Activated CD8-positive, alpha-beta T cell treated with anti-CD3 and anti-CD28 coated beads for 36 hours (primary cell): ENCODE measurements at regions not wholly inside any gene's neighbourhood (a gene's known extent, or its start where the extent isn't known, plus 50 kb on each side); places are given as distances from the start of the nearest gene placed in this dataset.

ENCODE experiments used
- ATAC-seq: fragments of 200-7000 bp; cut with Tn5 transposase; one replicate; pipeline ENCODE4 v1.10.0; 2021; ENCODE audit warnings: mild to moderate bottlenecking, moderate library complexity
- CTCF ChIA-PET: fragments of 350-600 bp; sonication (Branson Sonifier 250); formaldehyde crosslinking; loops from one replicate; lab custom pipeline; 2021; ENCODE audit warnings: antibody characterized with exemption; lab: Charles Lee
- POLR2A ChIA-PET: fragments of 350-600 bp; sonication (Branson Sonifier 250); formaldehyde crosslinking; loops from one replicate; lab custom pipeline; 2021; ENCODE audit warnings: antibody characterized with exemption; lab: Charles Lee
- DNase-seq: peaks from one replicate; pipeline ENCODE4 v3.0.0-alpha.2; 2020
- H3K27ac Mint-ChIP-seq: one replicate; pipeline ENCODE4 v1.8.0; 2021; ENCODE audit warnings: mild to moderate bottlenecking, mixed read lengths
- H3K27me3 Mint-ChIP-seq: one replicate; pipeline ENCODE4 v1.8.0; 2021; ENCODE audit warnings: mixed read lengths
- H3K36me3 Mint-ChIP-seq: one replicate; pipeline ENCODE4 v1.8.0; 2021; ENCODE audit warnings: low read depth, mixed read lengths
- H3K4me1 Mint-ChIP-seq: one replicate; pipeline ENCODE4 v1.8.0; 2021; ENCODE audit warnings: low read depth, mixed read lengths
- H3K4me3 Mint-ChIP-seq: one replicate; pipeline ENCODE4 v1.8.0; 2021; ENCODE audit warnings: mild to moderate bottlenecking, moderate library complexity, mixed read lengths
- H3K9me3 Mint-ChIP-seq: one replicate; pipeline ENCODE4 v1.8.0; 2021; ENCODE audit warnings: mixed read lengths
- CTCF ChIP-seq: fragments of 200-600 bp; IDR thresholded peaks from one replicate; pipeline ENCODE4 v1.8.0; 2022; ENCODE audit warnings: antibody characterized with exemption, mild to moderate bottlenecking
- intact Hi-C: fragments of 100-400 bp; cut with micrococcal nuclease; formaldehyde crosslinking; loops from one replicate; pipeline ENCODE4 v1.10.0; 2022

- H3K4me1 Mint-ChIP-seq: no peaks in the 10 kb centered on the region
- TF ChIP-seq CTCF: no peak
- CTCF ChIA-PET: no interaction called here
- DNase-seq: no peak
- ATAC-seq: no peak
- intact Hi-C loops: no loop called here
- POLR2A ChIA-PET: no interaction called here
- peaks cover 2% of the 10 kb centered on the region for H3K27me3 Mint-ChIP-seq
- no peak overlapping the region for H3K4me3 Mint-ChIP-seq
- H3K27ac Mint-ChIP-seq: no peak overlapping the region
- H3K9me3 Mint-ChIP-seq: no peaks in the 10 kb centered on the region
- H3K36me3 Mint-ChIP-seq: no peaks in the 10 kb centered on the region
Observed at GRCh38 chr7:12982178-12982577, 294.7 kb downstream of the ARL4A start.

GRCh38 chr7:12984117-12984516 lies 296.7 kb downstream of the ARL4A start:
- no peaks in the 10 kb centered on the region for H3K4me1 Mint-ChIP-seq
- H3K4me3 Mint-ChIP-seq: no peak overlapping the region

GRCh38 chr7:12985228-12985627 lies 297.8 kb downstream of the ARL4A start:
- H3K27ac Mint-ChIP-seq: no peak overlapping the region
- H3K4me1 Mint-ChIP-seq: no peaks in the 10 kb centered on the region
- ChIA-PET POLR2A (no interaction called here), CTCF (no interaction called here)
- intact Hi-C loops: no loop called here
- no peak for DNase-seq
- H3K9me3 Mint-ChIP-seq: no peaks in the 10 kb centered on the region
- H3K4me3 Mint-ChIP-seq: no peak overlapping the region
- TF ChIP-seq CTCF: no peak
- peaks cover 2% of the 10 kb centered on the region for H3K27me3 Mint-ChIP-seq
- no peak for ATAC-seq
- no peaks in the 10 kb centered on the region for H3K36me3 Mint-ChIP-seq

More at GRCh38 chr7:12984117-12984516, 296.7 kb downstream of the ARL4A start:
- DNase-seq: no peak
- no peak for TF ChIP-seq CTCF
- Mint-ChIP-seq H3K27ac (no peak overlapping the region), H3K9me3 (no peaks in the 10 kb centered on the region), H3K36me3 (no peaks in the 10 kb centered on the region), H3K27me3 (peaks cover 2% of the 10 kb centered on the region)
- CTCF ChIA-PET: no interaction called here
- ATAC-seq: no peak
- POLR2A ChIA-PET: no interaction called here
- intact Hi-C loops: no loop called here

- Mint-ChIP-seq H3K4me1 (no peaks in the 10 kb centered on the region), H3K36me3 (no peaks in the 10 kb centered on the region), H3K4me3 (no peak overlapping the region), H3K27ac (no peak overlapping the region), H3K27me3 (peaks cover 2% of the 10 kb centered on the region), H3K9me3 (no peaks in the 10 kb centered on the region)
- ChIA-PET POLR2A (no interaction called here), CTCF (no interaction called here)
- no peak for DNase-seq
- TF ChIP-seq CTCF: no peak
- intact Hi-C loops: no loop called here
- no peak for ATAC-seq
Observed at GRCh38 chr7:12985752-12986151, 298.3 kb downstream of the ARL4A start.

- TF ChIP-seq CTCF: no peak
- H3K9me3 Mint-ChIP-seq: no peaks in the 10 kb centered on the region
- CTCF ChIA-PET: no interaction called here
- H3K36me3 Mint-ChIP-seq: no peaks in the 10 kb centered on the region
- no peak overlapping the region for H3K4me3 Mint-ChIP-seq
- H3K27ac Mint-ChIP-seq: no peak overlapping the region
- intact Hi-C loops: no loop called here
- no peaks in the 10 kb centered on the region for H3K4me1 Mint-ChIP-seq
- no peak for DNase-seq
- H3K27me3 Mint-ChIP-seq: peaks cover 2% of the 10 kb centered on the region
- POLR2A ChIA-PET: no interaction called here
- ATAC-seq: no peak
Observed at GRCh38 chr7:12987238-12987637, 299.8 kb downstream of the ARL4A start.
